NCI-H2029 treated with DMSO at 0.1 percent for 48 hours (cell line): ENCODE measurements at regions not wholly inside any gene's neighbourhood (a gene's known extent, or its start where the extent isn't known, plus 50 kb on each side); places are given as distances from the start of the nearest gene placed in this dataset.
"Not testable (repeated sequence)": the region's sequence is repeated elsewhere in the genome, so short reads cannot be mapped to it uniquely, and the experiment has no call there.

ENCODE experiments used
- DNase-seq: peaks from one replicate; lab custom pipeline; 2025; lab: John Stamatoyannopoulos, UW

- no peak for DNase-seq
Observed at GRCh38 chr2:160731415-160731814, 237.8 kb upstream of the RBMS1 start.

- DNase-seq, result no peak
Observed at GRCh38 chr2:160731856-160732255, 238.2 kb upstream of the RBMS1 start.

GRCh38 chr2:160735696-160736095, 242.1 kb upstream of the RBMS1 start:
- no peak for DNase-seq

GRCh38 chr2:160736148-160737028, 242.8 kb upstream of the RBMS1 start:
- no peak for DNase-seq

- no peak for DNase-seq
Observed at GRCh38 chr2:160737247-160737646, 243.6 kb upstream of the RBMS1 start.

- DNase-seq, result no peak
Observed at GRCh38 chr2:160741271-160741670, 247.7 kb upstream of the RBMS1 start.

- DNase-seq, result no peak
Observed at GRCh38 chr2:160741815-160742214, 248.2 kb upstream of the RBMS1 start.

GRCh38 chr2:160742667-160743066, 249.1 kb upstream of the RBMS1 start:
- DNase-seq, result no peak

GRCh38 chr2:160747501-160748170, 254.0 kb upstream of the RBMS1 start:
- DNase-seq, result no peak

- DNase-seq, result no peak
Observed at GRCh38 chr2:160751021-160751420, 257.4 kb upstream of the RBMS1 start.

GRCh38 chr2:160752475-160753330, 259.1 kb upstream of the RBMS1 start:
- DNase-seq, result no peak

- DNase-seq, result no peak
Observed at GRCh38 chr2:160753331-160753654, 259.7 kb upstream of the RBMS1 start.

- DNase-seq, result no peak
Observed at GRCh38 chr2:160753960-160754359, 260.4 kb upstream of the RBMS1 start.

GRCh38 chr2:160756481-160756880, 262.9 kb upstream of the RBMS1 start:
- no peak for DNase-seq

- not testable (repeated sequence) for DNase-seq
Observed at GRCh38 chr2:160762493-160763128, 269.0 kb upstream of the RBMS1 start.

- DNase-seq, result no peak
Observed at GRCh38 chr2:160783474-160783873, 289.9 kb upstream of the RBMS1 start.

GRCh38 chr2:160784034-160784433, 290.4 kb upstream of the RBMS1 start:
- no peak for DNase-seq

- DNase-seq, result no peak
Observed at GRCh38 chr2:160790738-160791137, 297.1 kb upstream of the RBMS1 start.

- no peak for DNase-seq
Observed at GRCh38 chr2:160791884-160792283, 298.3 kb upstream of the RBMS1 start.

GRCh38 chr2:160792837-160793236, 299.2 kb upstream of the RBMS1 start:
- no peak for DNase-seq

GRCh38 chr2:160794926-160795325, 301.3 kb upstream of the RBMS1 start:
- no peak for DNase-seq

GRCh38 chr2:160803881-160804280, 310.3 kb upstream of the RBMS1 start:
- no peak for DNase-seq
